Pancreas (tissue), 10 donors: ENCODE measurements at regions not wholly inside any gene's neighbourhood (a gene's known extent, or its start where the extent isn't known, plus 50 kb on each side); places are given as distances from the start of the nearest gene placed in this dataset.

Experiments
- ATAC-seq, 4 donors: fragments of 200-7000 bp; cut with Tn5 transposase; one replicate each; pipeline versions ENCODE4 v1.8.0 to v1.9.1; 2020; ENCODE audit warnings: mild to moderate bottlenecking in 4 of 4, moderate library complexity in 4 of 4
- DNase-seq, 6 donors: peaks; one replicate each; pipeline ENCODE4 v3.0.0-alpha.2; 2020
- FAIRE-seq: peaks from 2 replicates; lab custom pipeline; 2012; peaks lifted over from hg19 to GRCh38; lab: Jason Lieb, UNC
- H3K27ac ChIP-seq, 4 donors: fragments of 200-600 bp; sonication (generic); 1 replicate in 3 of 4; 2 replicates in 1 of 4; pipeline versions ENCODE4 v1.5.0 to v1.8.0; 2020
- H3K27me3 ChIP-seq, 4 donors: fragments of 200-600 bp; one replicate each; pipeline ENCODE4 v1.8.0; 2021
- H3K36me3 ChIP-seq, 3 donors: fragments of 200-600 bp; sonication (generic) in 1 of 3; one replicate each; pipeline versions ENCODE4 v1.5.0 to v1.8.0; 2020 to 2021
- H3K4me1 ChIP-seq, 3 donors: fragments of 200-600 bp; one replicate each; pipeline ENCODE4 v1.8.0; 2021
- H3K4me3 ChIP-seq, 4 donors: fragments of 200-600 bp; sonication (generic) in 2 of 4; one replicate each; pipeline versions ENCODE4 v1.5.0 to v1.8.0; 2020 to 2021
- H3K9me3 ChIP-seq, 4 donors: fragments of 200-600 bp; one replicate each; pipeline ENCODE4 v1.8.0; 2021
- WGBS, 2 donors: extraction: QIAGEN DNeasy Blood & Tissue Kit; methylation state at CpG; one replicate each; pipeline ENCODE4 v1.1.7; 2013; 5-methylcytosine and 5-hydroxymethylcytosine counted together
- intact Hi-C, 3 donors: fragments of 100-400 bp; cut with DNase I; formaldehyde crosslinking; loops; one replicate each; pipeline versions ENCODE4 v1.11.1 to v1.14.2; 2022
- TF ChIP-seq, protein P1 (sequence below), 4 donors: fragments of 200-600 bp; sonication (generic) in 3 of 4; IDR thresholded peaks; one replicate each; pipeline versions ENCODE4 v1.5.0 to v1.8.0; 2021; ENCODE audit warnings: antibody characterized with exemption in 4 of 4
- donor health status: healthy with polysubstance abuse.
- donor health status: DM: no; HTN: no; CAD: no; lungs with moderate emphysema.
- donor health status: DM: no; HTN: no; CAD: no.
- donor health status: control.
- donor health status: control.
- donor health status: Bipolar disorder and iron deficiency.
- donor health status: DM: yes; HTN: yes; CAD: no.
- donor health status: DM: no; HTN: no; CAD: no.
- donor health status: DM: no; HTN: no; CAD: no.
- donor health status: DM: yes; HTN: yes; CAD: no.

DNA sequence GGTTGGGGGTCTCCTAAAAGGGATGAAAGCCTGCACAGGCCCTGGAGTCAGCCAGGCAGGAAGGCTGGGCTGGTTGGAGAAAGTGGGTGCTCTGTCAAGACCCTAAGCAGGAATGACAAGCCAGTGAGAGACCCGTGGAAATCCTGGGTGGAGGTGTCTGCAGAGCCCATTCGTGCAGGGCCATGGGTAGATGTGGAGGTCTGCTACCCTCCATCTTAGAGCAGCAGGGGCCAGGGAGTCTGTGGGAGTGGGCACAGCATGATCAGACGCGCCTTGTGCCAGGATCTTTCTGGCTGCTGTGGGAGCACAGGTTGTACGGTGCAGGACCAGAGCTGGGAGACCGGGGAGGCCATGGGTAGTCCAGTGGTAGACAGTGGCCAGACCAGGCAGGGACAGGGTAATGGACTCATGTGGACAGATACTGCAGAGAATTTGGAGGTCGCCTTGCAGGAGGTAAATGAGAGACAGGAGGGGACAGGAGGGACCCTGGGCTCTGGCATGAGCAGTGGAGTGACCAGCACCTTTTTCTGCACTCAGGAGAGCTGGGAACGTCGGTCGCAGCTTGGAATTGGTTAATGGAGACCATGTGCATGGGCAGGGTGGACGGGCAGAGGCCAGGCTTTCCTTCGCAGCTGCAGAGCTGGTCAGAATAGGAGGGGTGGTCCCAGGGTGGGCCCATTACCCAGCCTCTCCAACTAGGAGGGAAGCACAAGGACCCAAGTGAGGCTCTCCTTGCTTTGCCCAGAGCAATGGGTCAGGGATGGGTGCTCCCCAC, 203.5 kb upstream of the PMEPA1 start:
- no peaks in the 10 kb centered on the region for H3K36me3 ChIP-seq
- TF ChIP-seq, protein P1, sequence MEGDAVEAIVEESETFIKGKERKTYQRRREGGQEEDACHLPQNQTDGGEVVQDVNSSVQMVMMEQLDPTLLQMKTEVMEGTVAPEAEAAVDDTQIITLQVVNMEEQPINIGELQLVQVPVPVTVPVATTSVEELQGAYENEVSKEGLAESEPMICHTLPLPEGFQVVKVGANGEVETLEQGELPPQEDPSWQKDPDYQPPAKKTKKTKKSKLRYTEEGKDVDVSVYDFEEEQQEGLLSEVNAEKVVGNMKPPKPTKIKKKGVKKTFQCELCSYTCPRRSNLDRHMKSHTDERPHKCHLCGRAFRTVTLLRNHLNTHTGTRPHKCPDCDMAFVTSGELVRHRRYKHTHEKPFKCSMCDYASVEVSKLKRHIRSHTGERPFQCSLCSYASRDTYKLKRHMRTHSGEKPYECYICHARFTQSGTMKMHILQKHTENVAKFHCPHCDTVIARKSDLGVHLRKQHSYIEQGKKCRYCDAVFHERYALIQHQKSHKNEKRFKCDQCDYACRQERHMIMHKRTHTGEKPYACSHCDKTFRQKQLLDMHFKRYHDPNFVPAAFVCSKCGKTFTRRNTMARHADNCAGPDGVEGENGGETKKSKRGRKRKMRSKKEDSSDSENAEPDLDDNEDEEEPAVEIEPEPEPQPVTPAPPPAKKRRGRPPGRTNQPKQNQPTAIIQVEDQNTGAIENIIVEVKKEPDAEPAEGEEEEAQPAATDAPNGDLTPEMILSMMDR (IDR thresholded peaks at IDR 0.05) = no peak
- H3K27me3 ChIP-seq = no peaks in the 10 kb centered on the region
- no peaks in the 10 kb centered on the region for H3K9me3 ChIP-seq
- FAIRE-seq (no peak), ATAC-seq (no peak), DNase-seq (no peak)
- no peak overlapping the region for H3K27ac ChIP-seq
- H3K4me1 ChIP-seq = no peaks in the 10 kb centered on the region
- no peak overlapping the region for H3K4me3 ChIP-seq
- 65 to 82% methylated on average over 12 of the region's 12 CpGs for WGBS, 2 donors
- intact Hi-C loops = no loop called here

DNA sequence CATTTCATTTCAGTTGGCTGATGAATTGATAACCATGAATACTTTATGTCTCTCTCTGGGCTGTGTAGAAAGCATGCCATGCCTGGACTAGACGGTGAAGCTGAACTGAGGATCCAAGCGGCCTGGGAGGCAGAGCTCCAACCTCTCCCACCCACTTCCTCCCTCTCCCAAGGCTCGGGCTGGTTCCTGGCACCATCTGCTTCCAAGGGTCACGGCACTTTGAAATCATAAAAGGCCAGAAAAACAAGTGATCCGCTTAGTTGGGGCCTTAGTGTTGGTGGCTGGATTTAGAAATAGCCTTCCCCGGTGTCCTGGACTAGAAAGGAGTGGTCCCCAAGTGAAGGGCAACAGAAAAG, 202.4 kb upstream of the PMEPA1 start:
- Histone ChIP-seq H3K36me3 (no peaks in the 10 kb centered on the region), H3K27me3 (no peaks in the 10 kb centered on the region), H3K9me3 (no peaks in the 10 kb centered on the region), H3K27ac (no peak overlapping the region), H3K4me1 (no peaks in the 10 kb centered on the region), H3K4me3 (no peak overlapping the region)
- WGBS, 2 donors = 42 to 53% methylated on average over 6 of the region's 6 CpGs
- DNase-seq (no peak), FAIRE-seq (no peak), ATAC-seq (no peak)
- TF ChIP-seq, protein P1 (IDR thresholded peaks at IDR 0.05) = no peak
- intact Hi-C loops = no loop called here

DNA sequence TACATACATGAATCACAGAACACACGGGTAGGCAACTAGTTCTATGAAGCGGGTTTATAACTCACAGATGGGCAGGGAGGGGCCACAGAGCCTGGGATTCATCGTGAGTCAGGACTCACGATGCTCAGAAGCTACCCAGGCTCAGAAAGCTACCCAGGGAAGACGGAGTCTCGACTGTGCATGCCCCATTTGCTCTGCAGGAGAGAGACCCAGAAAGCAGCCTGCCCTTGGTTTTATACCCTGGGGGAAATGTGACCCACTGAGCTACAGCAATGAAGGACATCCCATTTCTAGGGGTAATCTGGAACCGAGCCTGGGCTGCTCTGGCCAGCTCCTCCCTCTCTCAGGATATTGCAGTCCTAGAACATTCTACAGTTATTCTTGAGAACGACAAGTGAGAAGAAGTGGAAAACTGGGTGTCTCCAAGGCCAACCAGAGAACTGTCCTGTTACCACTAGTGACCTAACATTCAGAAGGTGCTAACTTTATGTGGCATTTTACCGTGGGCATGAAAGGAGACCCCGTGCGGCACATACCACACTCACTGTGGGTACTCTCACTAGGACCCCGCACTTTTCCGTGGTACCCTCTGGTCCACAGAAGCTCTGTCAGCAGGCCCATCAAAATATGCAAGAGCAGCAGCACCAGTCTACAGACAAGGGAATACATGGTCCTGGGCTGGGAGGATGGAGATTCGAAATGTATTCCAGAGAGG, 201.9 kb upstream of the PMEPA1 start:
- no peak for DNase-seq

DNA sequence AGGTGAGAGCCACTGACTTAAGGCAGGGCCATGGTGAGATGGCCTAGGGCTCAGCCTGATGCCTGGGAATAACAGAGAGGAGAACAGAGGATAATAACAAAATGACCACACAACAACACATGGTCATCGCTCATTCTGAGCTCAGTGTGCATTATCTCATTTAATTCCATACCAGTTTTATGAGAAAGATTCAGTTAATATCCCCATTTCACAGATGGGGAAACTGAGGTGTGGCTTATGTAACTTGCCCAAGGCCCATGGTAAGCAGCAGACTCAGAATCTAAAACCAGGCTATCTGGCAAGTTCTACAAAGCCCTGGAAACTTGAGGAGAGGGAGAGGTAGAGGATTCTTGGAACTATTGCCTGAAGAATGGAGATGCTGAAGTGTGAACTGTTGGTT, 200.9 kb upstream of the PMEPA1 start:
- TF ChIP-seq, protein P1 (IDR thresholded peaks at IDR 0.05) = no peak
- Histone ChIP-seq H3K4me1 (no peaks in the 10 kb centered on the region), H3K27ac (no peak overlapping the region), H3K9me3 (no peaks in the 10 kb centered on the region), H3K36me3 (no peaks in the 10 kb centered on the region), H3K27me3 (no peaks in the 10 kb centered on the region), H3K4me3 (no peak overlapping the region)
- FAIRE-seq (no peak), DNase-seq (no peak), ATAC-seq (no peak)
- intact Hi-C loops = no loop called here
- 78 to 91% methylated on average over 1 of the region's 1 CpG for WGBS, 2 donors

More for the DNA sequence above, 201.9 kb upstream of the PMEPA1 start:
- no peaks in the 10 kb centered on the region for H3K27me3 ChIP-seq
- FAIRE-seq (no peak), ATAC-seq (no peak)
- no peaks in the 10 kb centered on the region for H3K36me3 ChIP-seq
- intact Hi-C loops = no loop called here
- H3K27ac ChIP-seq = no peak overlapping the region
- no peaks in the 10 kb centered on the region for H3K9me3 ChIP-seq
- TF ChIP-seq, protein P1 (IDR thresholded peaks at IDR 0.05) = no peak
- no peaks in the 10 kb centered on the region for H3K4me1 ChIP-seq
- WGBS, 2 donors = 65 to 78% methylated on average over 14 of the region's 14 CpGs
- H3K4me3 ChIP-seq = no peak overlapping the region
